Fibroblast of lung (primary cell): ENCODE measurements at regions not wholly inside any gene's neighbourhood (a gene's known extent, or its start where the extent isn't known, plus 50 kb on each side); places are given as distances from the start of the nearest gene placed in this dataset.

ENCODE experiments used
- DNase-seq, 2 donors: peaks; one replicate each; pipeline versions ENCODE4 v3.0.0 to v3.0.0-alpha.2; 2010; ENCODE audit warnings: low read depth in 2 of 2
- H2AFZ ChIP-seq: 2 replicates; pipeline ENCODE4 v1.5.1; 2012; ENCODE audit warnings: low read length, control low read depth, inconsistent platforms
- H3K27ac ChIP-seq: 2 replicates; pipeline ENCODE4 v1.5.1; 2011; ENCODE audit warnings: low read length, control low read depth; ENCODE audit not compliant: insufficient read depth
- H3K27me3 ChIP-seq: 2 replicates; pipeline ENCODE4 v1.5.1; 2011; ENCODE audit warnings: mild to moderate bottlenecking, low read length; ENCODE audit not compliant: control insufficient read depth, insufficient read depth
- H3K36me3 ChIP-seq: 2 replicates; pipeline ENCODE4 v1.5.1; 2011; ENCODE audit warnings: low read length; ENCODE audit not compliant: control insufficient read depth, insufficient read depth
- H3K4me1 ChIP-seq: 2 replicates; pipeline ENCODE4 v1.5.1; 2011; ENCODE audit warnings: low read length; ENCODE audit not compliant: control insufficient read depth, insufficient read depth; ENCODE audit errors: extremely low read depth
- H3K4me2 ChIP-seq: 2 replicates; pipeline ENCODE4 v1.5.1; 2011; ENCODE audit warnings: low read length, control low read depth; ENCODE audit not compliant: insufficient read depth; ENCODE audit errors: extremely low read depth
- H3K4me3 ChIP-seq, 4 experiments: fragments of 200-600 bp in 1 of 4; sonication (generic) in 1 of 4; replicated peaks in 1 of 4; 2 replicates each; pipeline ENCODE4 v1.5.1; 2011 to 2016; ENCODE audit warnings: low read length in 4 of 4, low read depth in 3 of 4, mild to moderate bottlenecking in 3 of 4, control low read depth in 2 of 4, inconsistent platforms in 1 of 4, mixed read lengths in 1 of 4; ENCODE audit not compliant: insufficient read depth in 1 of 4; ENCODE audit errors: control extremely low read depth in 1 of 4
- H3K79me2 ChIP-seq: 2 replicates; pipeline ENCODE4 v1.5.1; 2012; ENCODE audit warnings: mild to moderate bottlenecking, low read length, inconsistent platforms; ENCODE audit not compliant: control insufficient read depth, insufficient read depth
- H3K9ac ChIP-seq: 2 replicates; pipeline ENCODE4 v1.5.1; 2011; ENCODE audit warnings: mild to moderate bottlenecking, low read length, control low read depth; ENCODE audit not compliant: insufficient read depth
- H3K9me3 ChIP-seq: 2 replicates; pipeline ENCODE4 v1.5.1; 2012; ENCODE audit warnings: low read depth, low read length; ENCODE audit not compliant: control insufficient read depth, insufficient read depth
- H4K20me1 ChIP-seq: 2 replicates; pipeline ENCODE4 v1.5.1; 2011; ENCODE audit warnings: low read length; ENCODE audit not compliant: control insufficient read depth, insufficient read depth; ENCODE audit errors: extremely low read depth
- EZH2 ChIP-seq: IDR thresholded peaks from 2 replicates; pipeline ENCODE4 v1.5.1; 2012; ENCODE audit warnings: low read length, control low read depth, mild to moderate bottlenecking; ENCODE audit errors: missing control alignments
- TF ChIP-seq, protein P1 (sequence below), 2 donors: IDR thresholded peaks in 1 of 2; conservative IDR thresholded peaks in 1 of 2; 1 replicate in 1 of 2; 2 replicates in 1 of 2; pipeline ENCODE4 v1.5.1; 2011 to 2012; ENCODE audit warnings: low read length in 2 of 2, control low read depth in 1 of 2, inconsistent platforms in 1 of 2, low read depth in 1 of 2, mild to moderate bottlenecking in 1 of 2

DNA sequence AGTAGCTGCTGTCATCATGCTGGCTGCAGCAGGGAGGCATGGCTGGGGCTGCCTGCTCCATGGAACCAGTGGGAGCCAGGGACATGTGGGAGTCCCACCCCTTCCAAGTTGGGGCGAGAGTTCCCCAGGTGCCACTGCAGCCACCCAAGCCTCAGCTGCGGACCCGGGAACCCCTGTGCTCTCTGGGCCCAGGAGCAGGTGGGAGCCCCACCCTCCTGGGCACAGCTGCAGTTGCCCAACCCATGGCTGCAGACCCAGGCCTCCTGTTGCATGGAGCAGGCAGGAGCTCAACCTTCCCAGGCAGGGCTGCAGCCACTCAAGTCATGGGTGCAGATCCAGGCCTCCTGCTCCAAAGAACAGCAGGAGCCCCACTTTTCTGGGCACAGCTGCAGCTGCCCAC, 274.2 kb upstream of the KCNJ16 start:
- Histone ChIP-seq H3K9me3 (no peaks in the 10 kb centered on the region), H3K4me1 (no peaks in the 10 kb centered on the region), H3K27me3 (no peaks in the 10 kb centered on the region), H4K20me1 (no peaks in the 10 kb centered on the region), H3K79me2 (no peaks in the 10 kb centered on the region), H3K4me2 (no peak overlapping the region), H3K36me3 (no peaks in the 10 kb centered on the region), H3K27ac (no peak overlapping the region), H3K9ac (no peak overlapping the region), H2AFZ (no peak overlapping the region), H3K4me3 (no peak overlapping the region)
- no peak for TF ChIP-seq EZH2
- TF ChIP-seq, protein P1, sequence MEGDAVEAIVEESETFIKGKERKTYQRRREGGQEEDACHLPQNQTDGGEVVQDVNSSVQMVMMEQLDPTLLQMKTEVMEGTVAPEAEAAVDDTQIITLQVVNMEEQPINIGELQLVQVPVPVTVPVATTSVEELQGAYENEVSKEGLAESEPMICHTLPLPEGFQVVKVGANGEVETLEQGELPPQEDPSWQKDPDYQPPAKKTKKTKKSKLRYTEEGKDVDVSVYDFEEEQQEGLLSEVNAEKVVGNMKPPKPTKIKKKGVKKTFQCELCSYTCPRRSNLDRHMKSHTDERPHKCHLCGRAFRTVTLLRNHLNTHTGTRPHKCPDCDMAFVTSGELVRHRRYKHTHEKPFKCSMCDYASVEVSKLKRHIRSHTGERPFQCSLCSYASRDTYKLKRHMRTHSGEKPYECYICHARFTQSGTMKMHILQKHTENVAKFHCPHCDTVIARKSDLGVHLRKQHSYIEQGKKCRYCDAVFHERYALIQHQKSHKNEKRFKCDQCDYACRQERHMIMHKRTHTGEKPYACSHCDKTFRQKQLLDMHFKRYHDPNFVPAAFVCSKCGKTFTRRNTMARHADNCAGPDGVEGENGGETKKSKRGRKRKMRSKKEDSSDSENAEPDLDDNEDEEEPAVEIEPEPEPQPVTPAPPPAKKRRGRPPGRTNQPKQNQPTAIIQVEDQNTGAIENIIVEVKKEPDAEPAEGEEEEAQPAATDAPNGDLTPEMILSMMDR (conservative IDR thresholded peaks at IDR 0.05 in 1 of 2, IDR thresholded peaks at IDR 0.05 in 1 of 2; ENCODE audit: low read depth in 1 of 2, low read length in 2 of 2): no peak
- DNase-seq: no peak

GRCh38 chr17:69801368-69801767, 273.7 kb upstream of the KCNJ16 start:
- DNase-seq: no peak
- H3K4me1 ChIP-seq: no peaks in the 10 kb centered on the region
- H3K27me3 ChIP-seq: no peaks in the 10 kb centered on the region
- no peak overlapping the region for H2AFZ ChIP-seq
- no peaks in the 10 kb centered on the region for H3K36me3 ChIP-seq
- H3K9ac ChIP-seq: no peak overlapping the region
- H3K4me3 ChIP-seq: no peak overlapping the region
- no peak for TF ChIP-seq EZH2
- TF ChIP-seq, protein P1 (conservative IDR thresholded peaks at IDR 0.05 in 1 of 2, IDR thresholded peaks at IDR 0.05 in 1 of 2; ENCODE audit: low read depth in 1 of 2, low read length in 2 of 2): no peak
- no peak overlapping the region for H3K4me2 ChIP-seq
- no peak overlapping the region for H3K27ac ChIP-seq
- no peaks in the 10 kb centered on the region for H4K20me1 ChIP-seq
- H3K79me2 ChIP-seq: no peaks in the 10 kb centered on the region
- H3K9me3 ChIP-seq: no peaks in the 10 kb centered on the region

GRCh38 chr17:69802045-69802740, 272.8 kb upstream of the KCNJ16 start:
- no peaks in the 10 kb centered on the region for H3K79me2 ChIP-seq
- no peaks in the 10 kb centered on the region for H3K36me3 ChIP-seq
- no peaks in the 10 kb centered on the region for H3K4me1 ChIP-seq
- no peak for TF ChIP-seq EZH2
- TF ChIP-seq, protein P1 (conservative IDR thresholded peaks at IDR 0.05 in 1 of 2, IDR thresholded peaks at IDR 0.05 in 1 of 2; ENCODE audit: low read depth in 1 of 2, low read length in 2 of 2): no peak
- H2AFZ ChIP-seq: no peak overlapping the region
- no peak overlapping the region for H3K9ac ChIP-seq
- H3K4me3 ChIP-seq: no peak overlapping the region
- H3K27me3 ChIP-seq: no peaks in the 10 kb centered on the region
- H3K9me3 ChIP-seq: no peaks in the 10 kb centered on the region
- H4K20me1 ChIP-seq: no peaks in the 10 kb centered on the region
- H3K4me2 ChIP-seq: no peak overlapping the region
- DNase-seq: no peak
- no peak overlapping the region for H3K27ac ChIP-seq
